Stimulated activated CD4-positive, alpha-beta T cell treated with anti-CD3 and anti-CD28 coated beads, Interleukin-12 subunit alpha, Interleukin-12 subunit beta, amount 100 ng/mL, for 4 hours (primary cell): ENCODE measurements at regions not wholly inside any gene's neighbourhood (a gene's known extent, or its start where the extent isn't known, plus 50 kb on each side); places are given as distances from the start of the nearest gene placed in this dataset.

Source experiments
- DNase-seq: peaks from one replicate; pipeline ENCODE4 v3.0.0-alpha.2; 2020

DNA sequence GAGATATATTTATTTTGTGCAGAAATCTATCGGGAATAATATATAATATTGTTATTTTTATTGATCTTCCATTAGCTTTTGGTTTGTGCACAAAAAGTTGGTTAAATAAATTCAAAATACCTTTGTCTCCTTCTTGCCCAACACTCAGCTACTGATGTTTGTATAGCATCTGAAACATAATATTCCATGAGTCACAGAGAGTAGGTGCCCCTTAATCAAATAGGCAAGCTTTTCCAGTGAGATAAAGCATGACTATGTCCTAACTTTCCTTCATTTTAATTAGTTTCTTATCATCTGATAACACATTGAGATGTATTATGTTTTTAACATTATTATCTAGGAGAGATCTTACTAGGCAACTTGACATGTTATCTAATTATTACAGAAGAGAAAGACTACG is 432.2 kb downstream of the KIF20B start:
- DNase-seq, result no peak

DNA sequence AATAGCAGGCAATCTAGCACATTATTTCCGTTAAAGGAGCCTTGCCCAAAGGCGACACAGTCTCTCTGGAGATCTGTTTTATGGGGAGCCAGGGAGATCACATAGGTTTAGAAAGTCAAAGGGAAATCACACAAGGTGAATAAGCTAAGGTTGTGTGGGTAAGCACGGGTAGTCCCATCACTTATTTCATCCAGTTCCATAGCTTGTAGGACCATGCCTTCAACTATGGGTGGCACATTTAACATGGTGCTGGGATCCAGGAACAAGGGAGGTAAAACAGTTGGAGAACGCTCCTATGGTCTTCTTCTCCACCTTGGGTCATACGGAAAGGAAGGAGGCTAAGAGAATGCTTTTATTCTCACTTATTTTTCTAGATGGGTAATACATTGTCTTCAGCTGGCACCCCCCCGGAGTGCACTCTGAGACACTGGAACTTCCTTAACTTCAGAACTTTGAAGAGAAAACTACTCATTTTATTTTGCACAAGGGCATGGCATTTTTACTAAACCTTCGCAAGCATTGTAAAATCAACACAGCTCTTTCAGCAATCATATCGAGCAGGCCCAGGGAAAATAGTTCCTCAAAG is 435.4 kb downstream of the KIF20B start:
- DNase-seq, result no peak

DNA sequence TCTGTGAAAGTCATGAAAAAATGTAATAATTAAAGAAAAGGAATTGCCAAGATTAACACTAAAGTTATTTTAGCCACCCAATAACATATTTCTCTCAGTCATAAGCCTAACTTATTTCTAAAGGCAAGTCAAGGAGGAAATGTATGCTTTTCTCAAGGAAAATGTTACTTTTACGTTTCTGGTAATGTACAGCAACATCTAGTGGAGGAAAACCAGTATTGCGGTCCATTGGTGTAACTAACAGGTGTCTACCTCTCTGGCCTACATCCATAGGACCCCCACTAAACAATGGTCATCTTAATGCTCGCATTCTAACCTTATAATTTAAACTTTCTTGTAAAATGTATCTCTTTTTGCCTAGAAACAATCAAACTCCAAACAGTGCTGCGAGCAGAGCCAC is 437.5 kb downstream of the KIF20B start:
- DNase-seq, result no peak

DNA sequence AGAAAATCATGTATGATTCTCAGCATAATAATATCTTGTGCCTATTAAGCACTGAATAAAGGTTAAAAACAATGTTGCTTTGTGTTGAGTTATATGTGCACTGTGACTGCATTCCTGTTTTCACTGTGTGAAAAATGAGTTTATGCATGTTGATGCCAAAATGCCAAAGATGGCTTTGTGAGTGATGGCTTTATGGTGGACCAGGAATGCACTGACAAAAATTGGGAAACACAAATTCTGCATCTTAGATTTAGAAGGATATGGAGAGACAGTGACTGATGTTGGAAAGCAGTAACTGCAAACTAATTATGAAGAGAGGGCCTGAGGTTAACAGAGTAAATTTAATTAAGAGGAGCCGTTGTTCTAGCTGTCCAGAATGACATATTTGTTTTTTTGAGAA is 440.4 kb downstream of the KIF20B start:
- no peak for DNase-seq

DNA sequence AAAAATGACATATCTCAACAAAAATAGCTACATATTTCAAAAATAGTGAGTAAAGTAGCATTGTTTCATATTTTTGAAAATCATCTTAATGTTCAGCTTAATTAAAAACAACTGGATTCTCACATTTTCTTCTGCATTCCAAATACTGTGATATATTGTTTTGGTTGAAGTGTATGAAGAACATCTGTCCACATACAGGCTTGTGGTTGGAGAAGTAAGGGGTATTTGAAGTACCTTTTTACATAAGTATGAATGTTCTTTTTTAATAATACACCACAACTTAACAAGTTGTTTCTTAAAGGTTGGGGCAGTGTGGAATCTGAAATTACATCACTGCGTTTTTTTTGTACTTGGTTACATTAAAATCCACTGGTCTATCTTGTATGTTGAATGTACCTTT is 442.5 kb downstream of the KIF20B start:
- no peak for DNase-seq

DNA sequence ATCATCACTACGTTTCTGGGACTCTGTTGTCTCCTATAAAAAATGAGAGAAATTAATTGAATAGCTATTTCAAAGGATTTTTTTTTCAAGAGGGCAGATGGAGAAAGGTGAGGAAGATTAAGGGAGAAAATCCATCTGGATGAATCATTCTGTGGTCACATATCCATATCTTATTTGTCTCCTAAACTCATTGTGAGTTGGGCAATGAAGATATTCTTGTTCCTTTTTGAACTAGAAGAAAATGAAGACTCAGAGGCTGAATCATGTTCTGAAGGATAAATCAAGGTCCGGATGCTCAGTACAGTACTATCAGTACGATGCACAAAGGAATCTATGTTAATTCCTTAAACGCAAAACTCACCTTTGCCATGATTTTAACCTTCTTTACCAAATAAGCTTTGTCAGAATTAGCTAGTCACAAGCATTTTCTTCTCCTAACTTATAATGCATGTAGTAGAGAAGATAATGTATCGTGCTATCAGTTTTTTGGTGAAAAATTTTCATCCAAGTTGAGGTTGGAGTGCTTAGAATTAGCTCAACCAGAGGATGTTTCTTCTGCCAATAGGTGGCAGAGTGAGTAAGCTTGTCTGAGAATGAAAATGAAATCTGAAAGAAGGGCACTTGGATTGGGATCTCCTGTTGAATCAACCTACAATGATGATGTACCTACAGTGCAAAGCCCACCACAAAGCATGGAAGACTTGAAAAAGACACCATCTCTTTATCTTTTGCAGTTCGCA is 446.9 kb downstream of the KIF20B start:
- DNase-seq, result no peak

DNA sequence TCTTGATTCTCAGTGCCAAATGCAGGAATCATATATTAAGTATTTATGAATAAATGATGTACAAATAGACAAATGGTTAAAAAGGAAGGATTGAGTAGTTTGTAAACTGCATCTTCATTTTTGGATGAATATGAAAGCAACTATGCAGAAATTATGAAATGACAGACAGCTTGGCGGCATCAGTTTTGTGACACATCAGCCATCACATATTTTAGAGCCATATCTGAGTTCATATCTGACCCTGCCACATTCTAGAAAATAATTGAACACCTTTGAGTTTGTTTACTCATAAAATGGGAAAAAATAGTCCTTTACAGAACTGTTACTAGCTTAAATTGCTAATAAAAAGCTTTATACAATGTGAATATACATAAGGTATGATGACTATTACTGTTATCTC is 448.2 kb downstream of the KIF20B start:
- DNase-seq, result no peak

DNA sequence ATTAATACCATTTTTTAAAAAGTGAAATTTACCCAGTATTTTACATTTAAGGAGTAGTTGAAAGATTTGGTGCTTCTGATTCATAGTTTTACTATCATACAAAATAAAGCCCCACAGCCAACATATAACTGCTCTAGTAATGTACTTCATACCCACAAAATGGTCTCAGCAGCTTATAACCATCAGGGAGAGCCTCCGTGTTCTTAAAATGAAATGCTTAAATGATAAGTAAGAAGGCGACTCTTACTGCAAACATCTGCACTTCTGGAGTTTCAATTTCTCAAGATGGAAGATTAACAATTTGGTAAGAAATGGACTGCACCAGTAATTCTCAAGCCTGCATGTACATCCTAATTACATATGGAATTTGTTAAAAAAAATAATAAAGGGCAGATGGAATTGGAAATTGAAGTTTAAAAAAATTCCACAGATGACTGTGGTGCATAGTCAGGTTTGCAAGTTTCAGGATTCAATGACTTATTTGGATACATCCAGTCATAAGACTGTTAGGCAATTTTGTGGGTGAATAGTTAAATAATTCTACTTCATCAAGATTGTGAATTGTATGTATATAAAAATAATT is 461.0 kb downstream of the KIF20B start:
- DNase-seq, result no peak

DNA sequence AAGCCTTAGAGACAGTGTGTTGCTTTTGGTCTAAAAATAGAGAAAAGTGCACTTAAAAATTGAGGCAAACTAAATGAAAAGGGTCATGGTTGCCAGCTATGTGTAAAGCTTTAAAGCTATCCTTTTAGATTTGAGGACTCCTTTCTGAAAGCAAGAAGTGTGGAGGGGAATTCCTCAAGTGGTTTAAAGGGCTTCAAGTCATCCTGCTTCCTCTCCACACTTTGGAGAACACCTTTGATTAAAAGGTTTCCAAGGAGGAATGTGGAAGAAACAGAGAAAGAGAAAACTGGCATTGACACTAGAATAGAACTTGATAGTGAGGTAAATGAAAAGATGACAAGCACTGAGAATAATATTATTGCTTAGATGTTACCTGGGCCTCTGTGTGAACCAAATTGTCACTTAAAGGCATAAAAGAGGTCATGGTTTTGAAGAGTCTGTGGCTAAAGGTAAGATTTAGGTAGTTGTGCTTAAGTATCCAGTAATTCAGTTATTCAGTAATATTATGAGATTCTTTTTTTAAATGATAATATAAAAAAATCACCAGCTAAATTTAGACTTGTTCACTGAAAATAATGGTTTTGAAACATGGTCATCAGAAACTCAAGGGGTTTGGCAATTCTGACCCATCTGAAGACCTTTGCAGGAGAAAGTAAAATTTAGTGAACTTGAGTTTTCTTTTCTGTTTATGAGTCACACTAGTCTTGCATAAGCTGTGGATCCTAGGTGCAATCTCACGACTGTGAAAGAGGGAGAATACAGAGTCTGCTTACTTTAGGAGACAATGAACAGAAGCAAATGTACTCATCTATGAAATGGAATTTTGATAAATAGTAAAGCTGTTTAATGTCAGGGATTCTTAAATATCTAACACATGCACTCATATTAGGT is 466.0 kb downstream of the KIF20B start:
- no peak for DNase-seq

DNA sequence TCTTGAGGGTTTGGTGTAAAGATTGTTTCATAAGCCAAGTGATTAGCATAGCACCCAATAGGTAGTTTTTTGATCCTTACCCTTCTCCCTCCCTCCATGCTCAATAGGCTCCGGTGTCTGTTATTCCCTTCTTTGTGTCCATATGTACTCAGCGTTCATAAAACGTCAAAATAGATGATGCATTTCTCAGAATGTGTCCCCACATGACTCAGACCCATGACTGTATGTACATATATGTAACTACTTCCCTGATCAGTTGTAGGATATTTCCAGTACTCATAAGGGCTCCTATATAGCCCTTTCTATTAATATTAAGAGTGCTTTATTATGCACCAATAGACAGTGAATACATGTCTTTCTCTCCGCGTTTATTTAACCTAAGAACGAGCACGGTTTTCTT is 466.9 kb downstream of the KIF20B start:
- DNase-seq, result no peak

DNA sequence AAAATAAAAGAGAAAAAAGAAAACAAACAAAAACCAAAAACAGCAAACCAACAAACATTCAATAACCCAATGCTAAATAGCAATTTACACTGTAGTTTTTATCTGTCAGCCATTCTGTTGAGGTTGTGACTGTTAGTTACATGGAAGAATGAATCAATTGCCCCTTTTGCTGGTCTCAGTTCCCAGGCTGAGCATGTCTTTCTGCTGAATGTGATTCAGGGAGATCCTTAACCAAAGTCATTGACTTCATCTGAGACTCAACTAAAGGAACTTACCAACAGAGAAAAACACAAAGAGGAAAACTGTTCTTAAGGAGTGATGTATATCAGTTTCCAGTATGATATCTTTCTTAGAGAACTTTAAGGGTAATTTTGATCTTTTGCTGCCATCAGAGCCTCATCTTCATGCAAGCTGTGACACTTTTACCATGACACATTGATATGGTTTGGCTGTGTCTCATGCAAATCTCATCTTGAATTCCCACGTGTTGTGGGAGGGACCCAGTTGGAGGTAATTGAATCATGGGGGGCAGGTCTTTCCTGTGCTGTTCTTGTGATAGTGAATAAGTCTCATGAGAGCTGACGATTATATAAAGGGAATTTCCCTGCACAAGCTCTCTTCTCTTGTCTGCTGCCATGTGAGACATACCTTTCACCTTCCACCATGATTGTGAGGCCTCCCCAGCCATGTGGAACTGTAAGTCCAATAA is 469.8 kb downstream of the KIF20B start:
- no peak for DNase-seq

DNA sequence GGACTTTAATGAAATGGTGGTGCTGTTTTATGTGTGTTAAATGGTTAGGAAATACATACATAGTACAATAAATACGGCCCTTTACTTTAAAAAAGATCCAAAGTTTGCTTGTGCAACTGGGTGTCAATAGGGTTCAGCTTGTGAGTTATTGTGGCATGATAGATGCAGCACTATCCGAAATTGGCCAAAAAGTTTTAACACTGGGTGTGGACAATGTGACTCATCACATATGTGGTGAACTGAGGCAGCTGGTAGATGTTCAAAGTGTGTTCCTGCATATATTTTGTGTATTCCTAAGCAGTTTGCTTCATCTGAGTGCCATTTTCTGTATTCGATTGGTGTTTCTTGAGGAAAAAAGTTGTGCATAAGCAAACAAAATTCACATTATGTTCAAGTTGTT is 473.1 kb downstream of the KIF20B start:
- no peak for DNase-seq

DNA sequence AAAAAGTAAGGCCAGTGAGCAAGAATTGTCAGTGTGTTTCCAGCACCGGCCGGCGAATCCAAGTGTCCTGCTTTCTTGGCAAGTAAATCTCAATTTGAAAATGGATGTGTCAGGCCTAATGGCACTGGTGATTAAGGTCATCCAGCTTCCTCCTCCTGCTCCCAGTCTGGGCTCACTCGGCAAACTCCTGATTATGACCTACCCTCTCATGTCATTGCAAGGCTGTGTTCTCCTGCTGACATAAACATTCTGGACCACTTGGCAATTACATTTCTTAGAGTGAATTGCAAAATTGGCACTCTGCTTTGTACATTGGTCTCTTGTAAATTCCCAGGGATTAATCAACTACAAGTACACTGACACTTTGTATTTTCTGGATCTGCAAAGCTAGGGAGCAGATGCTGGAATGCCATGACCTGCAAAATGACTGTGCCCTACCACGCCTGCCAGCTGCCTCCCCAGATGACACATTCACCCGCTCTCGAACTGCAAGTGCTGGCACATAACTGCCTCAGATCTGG is 473.8 kb downstream of the KIF20B start:
- DNase-seq, result no peak

DNA sequence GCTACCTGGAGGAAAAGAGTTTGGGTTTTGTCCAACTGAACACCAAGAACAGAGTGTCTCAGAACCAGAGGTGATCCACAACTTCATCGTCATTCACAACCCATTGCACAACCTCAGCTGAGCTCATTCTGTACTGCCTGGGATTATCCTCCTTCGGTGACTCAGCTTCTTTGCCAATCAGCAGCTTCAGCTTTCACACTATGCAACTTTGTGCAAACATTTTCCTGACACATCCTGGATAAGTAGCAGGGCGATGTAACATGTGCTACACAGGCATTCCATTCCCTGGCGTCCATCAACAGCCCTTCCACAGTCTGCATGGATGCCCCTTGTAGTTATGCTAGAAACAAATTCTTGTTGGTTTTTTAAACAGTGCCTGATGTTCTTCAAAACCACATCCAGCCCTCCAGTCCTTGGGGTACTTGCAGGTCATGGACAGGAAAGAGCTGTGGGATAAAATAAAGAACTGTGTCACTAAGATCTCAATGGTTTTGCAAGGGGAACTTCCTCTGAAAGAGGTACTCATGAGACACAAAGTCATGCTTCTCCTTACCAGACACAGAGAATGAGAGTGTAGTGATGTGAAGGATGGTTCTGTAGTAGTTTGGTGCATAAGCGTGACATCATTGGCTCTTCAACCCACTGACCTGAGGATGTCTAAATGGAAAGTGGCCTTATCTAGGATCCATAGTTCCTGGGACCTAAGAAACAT is 478.5 kb downstream of the KIF20B start:
- no peak for DNase-seq

DNA sequence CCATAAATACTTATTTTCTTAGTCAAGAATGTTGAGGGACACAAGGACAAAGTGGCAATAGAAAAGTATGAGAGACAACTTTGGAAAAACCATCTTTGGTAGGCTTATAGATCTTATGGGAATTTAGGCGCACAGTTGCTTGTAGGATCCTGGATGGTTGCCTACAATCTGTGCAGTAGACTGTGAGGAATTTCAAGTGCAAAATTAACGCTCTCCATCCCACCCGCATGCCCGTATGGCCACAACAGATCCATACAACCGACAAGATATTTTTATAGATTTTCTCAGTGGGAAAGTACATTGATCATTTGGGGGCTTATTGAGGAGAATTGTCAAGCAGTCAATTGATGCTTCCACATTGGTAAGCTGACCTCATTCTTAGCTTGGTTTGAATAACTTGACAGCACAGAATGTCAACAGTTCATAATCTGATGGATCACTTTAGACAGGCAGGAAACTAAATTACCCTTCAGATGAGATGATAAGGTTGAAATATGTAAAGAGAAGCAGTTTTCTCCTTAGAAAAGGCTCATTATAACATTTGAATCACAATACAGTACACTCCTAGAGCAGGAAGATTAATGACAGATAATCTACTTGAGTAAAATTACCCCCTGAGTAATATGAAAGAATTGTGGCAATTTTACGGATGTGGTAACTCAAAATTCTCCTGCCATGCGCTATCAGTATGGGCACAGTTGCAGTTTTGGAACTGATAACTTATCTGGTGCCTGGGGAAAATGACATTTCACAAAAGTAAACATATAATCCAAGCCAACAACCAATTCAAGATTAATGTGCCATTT is 479.7 kb downstream of the KIF20B start:
- no peak for DNase-seq

DNA sequence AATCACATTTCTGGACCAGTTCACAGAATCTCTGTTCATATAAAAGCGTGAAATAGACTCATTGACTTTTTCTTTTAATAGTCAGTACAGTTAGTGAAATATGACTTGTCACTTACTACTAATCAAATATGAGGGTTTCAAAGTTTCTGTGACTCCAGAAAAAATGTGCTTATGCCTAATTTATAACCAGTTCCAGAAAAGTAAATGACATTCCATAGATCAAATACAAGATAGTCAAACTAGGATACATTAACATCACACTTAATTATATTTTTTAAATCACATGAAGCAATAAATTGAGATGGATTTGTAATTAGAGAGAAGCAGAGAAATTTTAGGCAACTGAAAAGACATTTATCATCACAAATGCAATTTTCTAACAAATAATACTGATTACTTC is 491.4 kb downstream of the KIF20B start:
- DNase-seq, result no peak

DNA sequence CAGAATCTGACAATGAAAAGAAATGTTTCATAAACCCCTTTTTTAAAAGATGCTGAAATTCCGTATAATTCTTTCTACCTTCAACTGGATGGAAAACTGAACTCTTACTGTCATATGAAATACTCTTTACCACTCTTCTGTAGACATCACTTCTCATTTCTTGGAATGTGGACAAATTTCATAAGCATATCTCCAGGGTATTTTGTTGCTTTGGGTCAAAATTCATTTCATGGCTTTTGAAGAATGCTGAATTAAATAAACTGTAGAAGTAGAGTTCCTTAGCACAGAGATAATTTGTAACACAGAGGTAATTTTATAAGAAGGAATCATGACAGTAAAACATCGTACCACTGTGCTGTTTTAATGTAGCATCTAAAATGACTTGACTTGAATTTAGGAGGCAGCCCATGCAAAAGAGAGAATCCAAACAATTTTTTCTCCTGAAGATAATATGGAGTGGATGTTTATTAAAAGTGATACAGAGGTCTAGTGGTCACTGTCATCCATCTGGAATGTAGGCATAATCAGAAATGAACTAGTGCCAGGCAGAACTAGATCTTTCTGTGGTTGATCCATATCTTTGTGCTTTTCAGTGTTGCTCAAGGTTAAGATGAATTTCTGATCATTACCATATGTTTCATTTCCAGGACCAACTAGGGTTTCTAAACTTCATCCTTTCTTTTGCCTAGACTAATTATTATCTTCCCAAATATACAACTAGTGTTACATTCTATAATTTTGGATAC is 492.0 kb downstream of the KIF20B start:
- DNase-seq, result no peak

DNA sequence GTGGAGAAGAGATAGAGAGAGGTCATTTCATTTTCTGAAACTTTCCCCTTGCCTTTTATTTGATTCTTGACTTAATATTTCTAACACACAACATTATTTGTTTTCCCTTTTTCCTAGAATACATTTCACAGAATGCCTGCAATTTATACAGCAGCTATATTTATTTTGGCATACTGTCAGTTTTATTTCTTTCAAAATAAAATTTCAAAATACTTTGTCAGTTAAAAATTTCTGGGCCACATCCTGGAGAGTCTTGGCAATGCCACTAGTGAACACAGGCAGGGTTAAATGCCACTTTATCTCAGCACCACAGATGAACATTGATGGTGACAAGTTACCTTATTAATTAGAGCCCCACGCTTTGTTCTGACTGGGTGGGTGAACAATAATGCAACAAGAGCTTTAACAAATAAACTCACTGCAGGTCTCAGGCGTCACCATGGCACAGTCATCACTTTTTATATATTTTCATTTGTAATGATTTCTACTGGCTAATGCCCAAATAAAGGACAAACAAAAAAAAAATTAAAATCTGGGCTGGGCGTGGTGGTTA is 494.0 kb downstream of the KIF20B start:
- DNase-seq, result no peak

DNA sequence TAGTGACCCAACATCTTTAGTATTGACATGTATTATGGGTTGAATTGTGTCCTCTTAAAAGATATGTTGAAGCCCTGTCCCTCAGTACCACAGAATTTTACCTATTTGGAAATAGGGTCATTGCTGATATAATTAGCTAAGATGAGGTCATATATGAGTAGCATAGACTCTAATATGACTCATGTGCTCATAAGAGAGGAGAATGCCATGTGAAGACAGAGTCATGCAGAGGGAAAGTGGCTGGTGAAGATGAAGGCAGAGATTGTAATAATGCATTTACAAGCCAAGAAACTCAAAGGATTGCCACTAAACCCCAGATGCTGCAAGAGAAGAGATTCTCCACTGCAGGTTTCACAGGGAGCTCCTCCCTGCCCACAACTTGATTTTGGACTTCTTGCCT is 496.4 kb downstream of the KIF20B start:
- no peak for DNase-seq

DNA sequence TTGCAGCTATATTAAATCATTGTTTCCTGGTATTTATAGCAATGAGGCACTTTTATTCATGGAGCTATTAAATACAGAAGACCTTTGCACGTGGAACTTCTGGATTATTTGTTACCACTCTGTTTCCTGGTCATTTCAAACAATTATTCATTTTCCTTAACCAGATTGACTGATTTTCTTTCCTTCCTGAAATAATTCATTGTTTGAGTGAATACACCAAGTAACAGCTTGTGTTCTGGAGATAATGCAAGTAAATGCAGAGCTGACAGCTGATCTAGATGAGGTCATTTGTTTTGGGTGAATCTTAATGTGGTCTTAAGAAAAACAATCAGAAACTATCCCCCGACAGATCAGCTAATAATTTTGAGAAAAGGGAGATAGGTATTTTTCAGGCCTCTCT is 497.7 kb downstream of the KIF20B start:
- no peak for DNase-seq
